HFFc6 (cell line): ENCODE measurements at regions not wholly inside any gene's neighbourhood (a gene's known extent, or its start where the extent isn't known, plus 50 kb on each side); places are given as distances from the start of the nearest gene placed in this dataset.

Experiments used
- DNase-seq: peaks from one replicate; pipeline ENCODE4 v3.0.0-alpha.2; 2018
- H3K27ac Mint-ChIP-seq: 2 replicates; pipeline ENCODE4 v1.8.0; 2020; ENCODE audit warnings: mild to moderate bottlenecking, mixed read lengths
- H3K27me3 Mint-ChIP-seq: 2 replicates; pipeline ENCODE4 v1.8.0; 2021; ENCODE audit warnings: mild to moderate bottlenecking, moderate library complexity, mixed read lengths; ENCODE audit not compliant: insufficient read depth
- H3K36me3 Mint-ChIP-seq: 2 replicates; pipeline ENCODE4 v1.8.0; 2021; ENCODE audit warnings: low read depth, mixed read lengths
- H3K4me1 Mint-ChIP-seq: 2 replicates; pipeline ENCODE4 v1.8.0; 2020; ENCODE audit warnings: low read depth, mixed read lengths
- H3K4me3 Mint-ChIP-seq: 2 replicates; pipeline ENCODE4 v1.8.0; 2020; ENCODE audit warnings: mild to moderate bottlenecking, moderate library complexity, mixed read lengths
- H3K9me3 Mint-ChIP-seq: 2 replicates; pipeline ENCODE4 v1.8.0; 2020; ENCODE audit warnings: mild to moderate bottlenecking, mixed read lengths
- CTCF ChIP-seq: fragments of 200-600 bp; sonication (generic); IDR thresholded peaks from 2 replicates; pipeline ENCODE4 v1.5.0; 2021; ENCODE audit warnings: antibody characterized with exemption, mild to moderate bottlenecking

- TF ChIP-seq CTCF: no peak
- Mint-ChIP-seq H3K27me3 (no peaks in the 10 kb centered on the region; the same call in 1 of the 2 replicates), H3K36me3 (no peaks in the 10 kb centered on the region), H3K9me3 (no peaks in the 10 kb centered on the region), H3K27ac (no peak overlapping the region), H3K4me1 (peaks cover 17% of the 10 kb centered on the region), H3K4me3 (no peak overlapping the region)
- DNase-seq: no peak
Observed at GRCh38 chr2:177342736-177343135, 49.8 kb upstream of the AGPS start.
